Endothelial cell of umbilical vein (primary cell): ENCODE measurements at regions not wholly inside any gene's neighbourhood (a gene's known extent, or its start where the extent isn't known, plus 50 kb on each side); places are given as distances from the start of the nearest gene placed in this dataset.

Experiments used
- BruUV-seq: library from RNA; stranded (reverse); fragments of 400-500 nt; replicated peaks from 2 replicates; lab custom pipeline; 2021; lab: Mats Ljungman, UMichigan
- CTCF ChIA-PET: fragments of 300-600, 350-600 bp; sonication (Branson Sonifier 250); formaldehyde crosslinking; loops from one replicate; lab custom pipeline; 2021; ENCODE audit warnings: antibody characterized with exemption, inconsistent platforms; lab: Charles Lee
- POLR2A ChIA-PET: fragments of 300-600, 350-600 bp; sonication (Branson Sonifier 250); formaldehyde crosslinking; loops from one replicate; lab custom pipeline; 2021; ENCODE audit warnings: antibody characterized with exemption, inconsistent platforms; lab: Charles Lee
- DNase-seq: peaks from one replicate; pipeline ENCODE4 v3.0.0-alpha.2; 2011; ENCODE audit warnings: low read depth, low spot score
- FAIRE-seq: peaks from 2 replicates; lab custom pipeline; 2011; peaks lifted over from hg19 to GRCh38; lab: Jason Lieb, UNC
- H2AFZ ChIP-seq: 2 replicates; pipeline ENCODE4 v1.6.0; 2012; ENCODE audit warnings: low read depth, low read length, control low read depth, inconsistent platforms
- H3K27ac ChIP-seq: 2 replicates; pipeline ENCODE4 v1.5.1; 2011; ENCODE audit warnings: low read depth, mild to moderate bottlenecking, control low read depth, low read length, moderate library complexity; ENCODE audit not compliant: insufficient read depth
- H3K27me3 ChIP-seq, 2 experiments: 2 replicates each; pipeline versions ENCODE4 v1.6.0 to v1.6.1; 2011; ENCODE audit warnings: low read length in 2 of 2, mixed read lengths in 1 of 2; ENCODE audit not compliant: control insufficient read depth in 2 of 2, insufficient read depth in 2 of 2
- H3K36me3 ChIP-seq, 2 experiments: 2 replicates in 1 of 2; 3 replicates in 1 of 2; pipeline ENCODE4 v1.5.1; 2011; ENCODE audit warnings: low read length in 2 of 2, mild to moderate bottlenecking in 1 of 2, moderate library complexity in 1 of 2; ENCODE audit not compliant: control insufficient read depth in 2 of 2, insufficient read depth in 2 of 2; ENCODE audit errors: extremely low read depth in 1 of 2
- H3K4me1 ChIP-seq: 3 replicates; pipeline ENCODE4 v1.5.1; 2011; ENCODE audit warnings: mild to moderate bottlenecking, low read length; ENCODE audit not compliant: control insufficient read depth, insufficient read depth; ENCODE audit errors: extremely low read depth
- H3K4me2 ChIP-seq: 2 replicates; pipeline ENCODE4 v1.6.1; 2011; ENCODE audit warnings: low read length, control low read depth, mixed read lengths; ENCODE audit not compliant: insufficient read depth
- H3K4me3 ChIP-seq, 3 experiments: fragments of 200-600 bp in 1 of 3; sonication (generic), shearing (Covaris generic) in 1 of 3; replicated peaks in 1 of 3; 2 replicates each; pipeline ENCODE4 v1.5.1; 2011 to 2016; ENCODE audit warnings: control low read depth in 3 of 3, low read length in 3 of 3, mild to moderate bottlenecking in 2 of 3, inconsistent platforms in 1 of 3, low read depth in 1 of 3, moderate library complexity in 1 of 3; ENCODE audit not compliant: insufficient read depth in 1 of 3
- H3K79me2 ChIP-seq: 2 replicates; pipeline ENCODE4 v1.6.0; 2012; ENCODE audit warnings: low read length, inconsistent platforms; ENCODE audit not compliant: control insufficient read depth, insufficient read depth
- H3K9ac ChIP-seq: replicated peaks from 2 replicates; pipeline ENCODE3; 2011; ENCODE audit warnings: low read length, control low read depth; ENCODE audit not compliant: insufficient read depth; ENCODE audit errors: extremely low read depth
- H3K9me1 ChIP-seq: replicated peaks from 3 replicates; pipeline ENCODE4 v1.6.0; 2011; ENCODE audit warnings: mild to moderate bottlenecking, low read length; ENCODE audit not compliant: control insufficient read depth, insufficient read depth; ENCODE audit errors: extremely low read depth
- H3K9me3 ChIP-seq: replicated peaks from 2 replicates; pipeline ENCODE4 v1.5.1; 2012; ENCODE audit warnings: low read length, inconsistent platforms; ENCODE audit not compliant: control insufficient read depth, insufficient read depth
- H4K20me1 ChIP-seq: replicated peaks from 2 replicates; pipeline ENCODE3; 2011; ENCODE audit warnings: mild to moderate bottlenecking, low read length; ENCODE audit not compliant: control insufficient read depth, insufficient read depth; ENCODE audit errors: extremely low read depth
- CTCF ChIP-seq, 2 donors: IDR thresholded peaks; 1 replicate in 1 of 2; 2 replicates in 1 of 2; pipeline ENCODE4 v1.5.1; 2011; ENCODE audit warnings: low read length in 2 of 2, mild to moderate bottlenecking in 2 of 2, moderate library complexity in 2 of 2, control low read depth in 1 of 2, inconsistent platforms in 1 of 2, low read depth in 1 of 2; ENCODE audit not compliant: insufficient read depth in 1 of 2; ENCODE audit errors: extremely low read depth in 1 of 2
- EZH2 ChIP-seq: IDR thresholded peaks from 2 replicates; pipeline ENCODE4 v1.6.1; 2012; ENCODE audit warnings: borderline replicate concordance, low read depth, mild to moderate bottlenecking, moderate library complexity, low read length, inconsistent platforms; ENCODE audit not compliant: severe bottlenecking
- FOS ChIP-seq: IDR thresholded peaks from 2 replicates; pipeline ENCODE4 v1.6.1; 2011; ENCODE audit warnings: mild to moderate bottlenecking, low read length, moderate library complexity, borderline replicate concordance; ENCODE audit not compliant: insufficient read depth
- GATA2 ChIP-seq: IDR thresholded peaks from 2 replicates; pipeline ENCODE4 v1.7.0; 2011; ENCODE audit warnings: low read depth, mild to moderate bottlenecking, moderate library complexity, mixed read lengths, low read length; ENCODE audit not compliant: insufficient read length, insufficient read depth
- JUN ChIP-seq: IDR thresholded peaks from 2 replicates; pipeline ENCODE4 v1.6.1; 2011; ENCODE audit warnings: borderline replicate concordance, low read depth; ENCODE audit not compliant: insufficient read length, insufficient read depth
- MYC ChIP-seq: IDR thresholded peaks from one replicate; pipeline ENCODE4 v1.6.1; 2011; ENCODE audit warnings: mild to moderate bottlenecking, low read depth, low read length
- POLR2A ChIP-seq: IDR thresholded peaks from 2 replicates; pipeline ENCODE4 v1.6.1; 2012; ENCODE audit warnings: low read depth, mild to moderate bottlenecking, control low read depth, low read length
- POLR2AphosphoS5 ChIP-seq: IDR thresholded peaks from 2 replicates; pipeline ENCODE4 v1.6.1; 2012; ENCODE audit warnings: low read depth, mild to moderate bottlenecking, control low read depth, low read length, moderate library complexity; ENCODE audit not compliant: insufficient read depth
- dilution Hi-C: fragments of 300-500 bp; cut with MboI; formaldehyde crosslinking; loops from one replicate; pipeline ENCODE4 v1.15.0; 2019; ENCODE audit warnings: low sequenced_read_pairs; ENCODE audit not compliant: extremely low pct_ligation_motif_present
- intact Hi-C: fragments of 100-400 bp; cut with micrococcal nuclease; formaldehyde crosslinking; loops from one replicate; pipeline ENCODE4 v1.10.0; 2022
- TF ChIP-seq, protein P1 (sequence below): IDR thresholded peaks from 2 replicates; pipeline ENCODE4 v1.6.1; 2011; ENCODE audit not compliant: insufficient read depth, insufficient read length

DNA sequence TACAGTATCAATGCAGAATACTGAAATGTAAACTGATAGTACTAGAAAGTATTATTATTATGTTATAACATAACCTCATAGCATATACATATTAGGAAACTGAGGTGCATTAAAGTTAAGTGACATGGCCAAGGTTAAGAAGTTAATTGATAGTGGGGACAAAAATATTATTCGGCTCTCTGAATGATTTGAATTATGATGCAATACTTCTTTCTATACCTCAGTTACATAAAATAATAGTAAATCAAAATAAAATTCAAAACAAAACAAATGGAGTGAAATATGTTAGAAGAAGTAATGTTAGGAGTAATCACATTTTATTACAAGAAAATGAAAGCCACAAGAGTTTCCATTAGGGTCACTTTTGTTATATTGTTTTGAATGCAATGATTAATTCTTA is 455.2 kb downstream of the PLA2G4A start:
- no peak for FAIRE-seq
- H3K4me3 ChIP-seq = no peak overlapping the region
- no peaks in the 10 kb centered on the region for H3K4me1 ChIP-seq
- ChIA-PET POLR2A (no interaction called here), CTCF (no interaction called here)
- no peaks in the 10 kb centered on the region for H3K9me3 ChIP-seq
- H3K27me3 ChIP-seq = no peaks in the 10 kb centered on the region
- no peak overlapping the region for H2AFZ ChIP-seq
- no peaks in the 10 kb centered on the region for H3K79me2 ChIP-seq
- no peak overlapping the region for H3K27ac ChIP-seq
- no peaks in the 10 kb centered on the region for H3K9me1 ChIP-seq
- TF ChIP-seq JUN (no peak), GATA2 (no peak), CTCF (IDR thresholded peaks at IDR 0.05; ENCODE audit: extremely low read depth in 1 of 2, insufficient read depth in 1 of 2, low read depth in 1 of 2, low read length in 2 of 2) (no peak), POLR2AphosphoS5 (no peak), EZH2 (no peak), MYC (no peak), POLR2A (no peak), FOS (no peak)
- TF ChIP-seq, protein P1, sequence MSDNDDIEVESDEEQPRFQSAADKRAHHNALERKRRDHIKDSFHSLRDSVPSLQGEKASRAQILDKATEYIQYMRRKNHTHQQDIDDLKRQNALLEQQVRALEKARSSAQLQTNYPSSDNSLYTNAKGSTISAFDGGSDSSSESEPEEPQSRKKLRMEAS = no peak
- dilution Hi-C loops (no loop called here), intact Hi-C loops (no loop called here)
- no peak overlapping the region for H3K4me2 ChIP-seq
- no peaks in the 10 kb centered on the region for H4K20me1 ChIP-seq
- BruUV-seq = no TSS peak
- no peak overlapping the region for H3K9ac ChIP-seq
- no peaks in the 10 kb centered on the region for H3K36me3 ChIP-seq
- DNase-seq = no peak
